Spleen (tissue), 7 donors: ENCODE measurements at regions not wholly inside any gene's neighbourhood (a gene's known extent, or its start where the extent isn't known, plus 50 kb on each side); places are given as distances from the start of the nearest gene placed in this dataset.

Experiments
- POLR2A ChIP-seq, 3 donors: fragments of 450-650 bp; IDR thresholded peaks; one replicate each; pipeline ENCODE4 v1.5.1; 2017; ENCODE audit warnings: antibody characterized with exemption in 3 of 3, mild to moderate bottlenecking in 1 of 3
- POLR2AphosphoS5 ChIP-seq, 3 donors: sonication (generic); formaldehyde crosslinking; IDR thresholded peaks; one replicate each; pipeline ENCODE4 v1.5.1; 2017; ENCODE audit warnings: antibody characterized with exemption in 3 of 3
- TF ChIP-seq, protein P1 (sequence below), 11 experiments: fragments of 200-600 bp in 7 of 11; fragments of 450-650 bp in 4 of 11; sonication (generic) in 4 of 11; IDR thresholded peaks in 8 of 11; conservative IDR thresholded peaks in 3 of 11; 1 replicate in 7 of 11; 2 replicates in 4 of 11; pipeline versions ENCODE4 v1.4.0 to v1.8.0; 2016 to 2021; ENCODE audit warnings: antibody characterized with exemption in 11 of 11, inconsistent platforms in 4 of 11, mild to moderate bottlenecking in 1 of 11
- donor health status: DM: no; HTN: no; CAD: no; lungs with moderate emphysema.
- donor health status: DM: no; HTN: no; CAD: no.
- donor health status: DM: no; HTN: no; CAD: no.

- TF ChIP-seq, protein P1, sequence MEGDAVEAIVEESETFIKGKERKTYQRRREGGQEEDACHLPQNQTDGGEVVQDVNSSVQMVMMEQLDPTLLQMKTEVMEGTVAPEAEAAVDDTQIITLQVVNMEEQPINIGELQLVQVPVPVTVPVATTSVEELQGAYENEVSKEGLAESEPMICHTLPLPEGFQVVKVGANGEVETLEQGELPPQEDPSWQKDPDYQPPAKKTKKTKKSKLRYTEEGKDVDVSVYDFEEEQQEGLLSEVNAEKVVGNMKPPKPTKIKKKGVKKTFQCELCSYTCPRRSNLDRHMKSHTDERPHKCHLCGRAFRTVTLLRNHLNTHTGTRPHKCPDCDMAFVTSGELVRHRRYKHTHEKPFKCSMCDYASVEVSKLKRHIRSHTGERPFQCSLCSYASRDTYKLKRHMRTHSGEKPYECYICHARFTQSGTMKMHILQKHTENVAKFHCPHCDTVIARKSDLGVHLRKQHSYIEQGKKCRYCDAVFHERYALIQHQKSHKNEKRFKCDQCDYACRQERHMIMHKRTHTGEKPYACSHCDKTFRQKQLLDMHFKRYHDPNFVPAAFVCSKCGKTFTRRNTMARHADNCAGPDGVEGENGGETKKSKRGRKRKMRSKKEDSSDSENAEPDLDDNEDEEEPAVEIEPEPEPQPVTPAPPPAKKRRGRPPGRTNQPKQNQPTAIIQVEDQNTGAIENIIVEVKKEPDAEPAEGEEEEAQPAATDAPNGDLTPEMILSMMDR (IDR thresholded peaks at IDR 0.05 in 8 of 11, conservative IDR thresholded peaks at IDR 0.05 in 3 of 11), result no peak
- TF ChIP-seq POLR2A (IDR thresholded peaks at IDR 0.05) (no peak), POLR2AphosphoS5 (IDR thresholded peaks at IDR 0.05) (no peak)
These were observed 251.1 kb upstream of the RAB4A start for GRCh38 chr1:229019663-229020271.
